ENCODE measurements at regions not wholly inside any gene's neighbourhood (a gene's known extent, or its start where the extent isn't known, plus 50 kb on each side); places are given as distances from the start of the nearest gene placed in this dataset.

DNA sequence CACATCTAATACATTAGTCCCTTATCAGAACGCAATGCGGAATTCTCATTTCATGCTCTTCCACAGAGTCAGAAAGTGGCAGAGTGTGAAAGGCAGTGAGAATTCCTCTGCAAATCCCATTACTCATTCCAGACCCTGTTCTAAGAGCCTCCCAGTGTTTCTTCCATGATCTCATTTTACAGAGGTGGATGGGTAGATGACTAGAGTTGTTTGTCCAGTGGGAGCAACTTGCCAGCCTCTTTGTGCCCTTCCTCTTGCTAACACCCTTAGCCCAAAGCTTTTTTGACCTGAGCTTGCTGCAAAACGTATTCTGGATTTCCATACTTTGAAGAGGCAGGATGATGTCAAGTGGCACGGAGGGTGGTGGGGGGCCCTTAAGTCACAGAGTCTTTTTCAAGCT is 467.7 kb upstream of the RGPD4 start:
- Histone ChIP-seq H3K9me3 (no peaks in the 10 kb centered on the region), H3K27me3 (no peaks in the 10 kb centered on the region), H3K4me1 (no peaks in the 10 kb centered on the region), H3K27ac (no peak overlapping the region), H3K36me3 (no peaks in the 10 kb centered on the region), H3K4me3 (no peak overlapping the region)
- intact Hi-C loops (cut with DNase I): no loop called here
- WGBS, 2 donors: 82 to 88% methylated on average over 4 of the region's 4 CpGs
- TF ChIP-seq POLR2A (IDR thresholded peaks at IDR 0.05): no peak
- TF ChIP-seq, protein P1, sequence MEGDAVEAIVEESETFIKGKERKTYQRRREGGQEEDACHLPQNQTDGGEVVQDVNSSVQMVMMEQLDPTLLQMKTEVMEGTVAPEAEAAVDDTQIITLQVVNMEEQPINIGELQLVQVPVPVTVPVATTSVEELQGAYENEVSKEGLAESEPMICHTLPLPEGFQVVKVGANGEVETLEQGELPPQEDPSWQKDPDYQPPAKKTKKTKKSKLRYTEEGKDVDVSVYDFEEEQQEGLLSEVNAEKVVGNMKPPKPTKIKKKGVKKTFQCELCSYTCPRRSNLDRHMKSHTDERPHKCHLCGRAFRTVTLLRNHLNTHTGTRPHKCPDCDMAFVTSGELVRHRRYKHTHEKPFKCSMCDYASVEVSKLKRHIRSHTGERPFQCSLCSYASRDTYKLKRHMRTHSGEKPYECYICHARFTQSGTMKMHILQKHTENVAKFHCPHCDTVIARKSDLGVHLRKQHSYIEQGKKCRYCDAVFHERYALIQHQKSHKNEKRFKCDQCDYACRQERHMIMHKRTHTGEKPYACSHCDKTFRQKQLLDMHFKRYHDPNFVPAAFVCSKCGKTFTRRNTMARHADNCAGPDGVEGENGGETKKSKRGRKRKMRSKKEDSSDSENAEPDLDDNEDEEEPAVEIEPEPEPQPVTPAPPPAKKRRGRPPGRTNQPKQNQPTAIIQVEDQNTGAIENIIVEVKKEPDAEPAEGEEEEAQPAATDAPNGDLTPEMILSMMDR (IDR thresholded peaks at IDR 0.05): no peak
- DNase-seq: no peak

DNA sequence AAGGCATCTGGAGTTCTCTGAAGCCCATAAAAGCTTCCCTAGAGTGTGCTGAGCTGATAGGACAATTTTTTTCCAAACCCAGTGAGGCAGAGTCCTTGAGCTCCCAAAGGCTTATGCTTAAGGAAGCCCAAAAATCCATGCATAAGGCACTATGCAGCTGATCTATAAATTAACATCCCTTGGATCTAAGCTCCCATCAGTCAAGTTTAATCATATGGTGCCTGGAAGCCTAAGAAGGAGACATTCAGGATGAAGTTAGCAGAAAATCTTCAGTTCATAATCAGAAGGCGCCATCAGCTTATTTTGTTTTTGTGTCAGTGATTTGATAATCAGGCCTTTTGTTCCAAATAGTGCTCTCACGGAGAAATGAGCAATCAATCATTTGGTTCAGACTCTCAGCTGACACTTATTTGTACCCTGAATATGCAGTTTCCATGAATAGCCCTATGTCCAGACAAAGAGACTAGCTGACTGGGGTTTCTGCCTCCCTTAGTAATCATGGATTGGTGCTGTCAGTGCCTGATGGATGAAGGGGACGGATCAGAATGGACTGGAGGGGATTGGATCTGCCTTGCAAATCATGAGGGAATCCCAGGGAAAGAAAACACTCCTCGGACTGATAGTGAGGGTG is 464.8 kb upstream of the RGPD4 start:
- no peak overlapping the region for H3K27ac ChIP-seq
- intact Hi-C loops (cut with DNase I): no loop called here
- H3K27me3 ChIP-seq: no peaks in the 10 kb centered on the region
- H3K36me3 ChIP-seq: no peaks in the 10 kb centered on the region
- no peaks in the 10 kb centered on the region for H3K4me1 ChIP-seq
- H3K9me3 ChIP-seq: no peaks in the 10 kb centered on the region
- WGBS, 2 donors: 48 to 53% methylated on average over 4 of the region's 4 CpGs
- DNase-seq: no peak
- no peak overlapping the region for H3K4me3 ChIP-seq
- TF ChIP-seq, protein P1 (IDR thresholded peaks at IDR 0.05): no peak
- TF ChIP-seq POLR2A (IDR thresholded peaks at IDR 0.05): no peak

DNA sequence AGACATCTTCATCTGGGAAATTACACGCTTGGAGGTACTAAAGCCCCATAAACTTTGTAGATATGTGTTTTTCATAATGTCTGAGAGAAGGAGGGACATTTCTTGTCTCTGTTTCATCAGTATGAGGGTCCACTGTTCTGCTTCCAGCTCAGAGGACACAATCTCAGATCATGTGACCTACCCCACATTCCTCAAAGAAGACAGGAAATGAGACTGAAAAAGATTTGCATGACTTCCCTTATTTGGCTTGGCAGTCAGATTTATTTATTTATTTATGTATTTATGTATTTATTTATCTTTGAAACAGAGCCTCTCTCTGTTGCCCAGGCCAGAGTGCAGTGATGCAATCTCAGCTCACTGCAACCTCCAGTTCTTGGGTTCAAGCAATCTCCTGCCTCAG is 463.7 kb upstream of the RGPD4 start:
- no peaks in the 10 kb centered on the region for H3K4me1 ChIP-seq
- 94 to 100% methylated on average over 1 of the region's 1 CpG for WGBS, 2 donors
- intact Hi-C loops (cut with DNase I): no loop called here
- H3K36me3 ChIP-seq: no peaks in the 10 kb centered on the region
- H3K27ac ChIP-seq: no peak overlapping the region
- no peaks in the 10 kb centered on the region for H3K27me3 ChIP-seq
- no peak for DNase-seq
- no peak overlapping the region for H3K4me3 ChIP-seq
- no peaks in the 10 kb centered on the region for H3K9me3 ChIP-seq
- TF ChIP-seq, protein P1 (IDR thresholded peaks at IDR 0.05): no peak
- TF ChIP-seq POLR2A (IDR thresholded peaks at IDR 0.05): no peak

DNA sequence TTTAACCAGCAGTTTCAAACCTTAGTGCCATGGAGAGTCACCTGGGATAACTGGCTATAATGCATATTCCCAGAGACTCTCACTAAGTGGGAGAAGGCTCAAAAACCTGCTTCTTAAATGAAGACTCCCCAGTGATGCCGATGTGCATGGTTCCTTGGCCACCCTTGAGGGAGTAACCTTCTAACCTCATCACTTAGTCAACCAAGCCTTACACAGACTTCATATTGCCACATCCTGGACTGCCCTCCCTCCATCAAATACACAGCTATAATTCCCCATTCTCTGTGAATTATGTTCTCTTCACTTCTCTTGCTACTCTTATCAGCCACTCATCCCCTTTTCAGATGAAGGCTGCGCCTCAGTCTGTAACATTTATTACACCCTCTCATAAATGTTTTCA is 462.9 kb upstream of the RGPD4 start:
- intact Hi-C loops (cut with DNase I): no loop called here
- no peak for DNase-seq

DNA sequence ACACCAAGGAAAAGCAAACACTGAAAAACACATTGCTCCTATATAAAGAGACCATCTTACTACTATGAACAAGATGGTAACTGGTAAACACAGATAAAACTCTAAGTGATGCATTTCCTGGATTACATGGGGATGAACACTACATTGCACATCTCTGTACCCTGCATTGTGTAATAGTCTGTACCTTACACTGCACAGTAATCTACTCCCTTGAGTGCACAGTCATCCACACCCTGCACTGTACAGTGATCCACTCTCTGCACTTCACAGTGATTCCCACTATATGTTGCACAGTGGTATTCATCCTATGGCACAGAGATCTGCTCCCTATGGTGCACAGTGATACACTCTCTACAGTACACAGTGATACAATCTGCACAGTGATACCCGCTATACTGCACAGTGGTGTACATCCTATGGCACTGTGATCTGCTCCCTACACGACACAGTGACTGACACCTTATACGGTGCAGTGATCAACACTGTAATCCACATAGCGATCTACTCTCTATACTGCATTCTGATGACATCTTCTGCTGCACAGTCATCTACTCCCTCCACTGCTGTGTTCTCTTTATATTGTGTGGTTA is 462.2 kb upstream of the RGPD4 start:
- H3K4me1 ChIP-seq: no peaks in the 10 kb centered on the region
- no peaks in the 10 kb centered on the region for H3K27me3 ChIP-seq
- DNase-seq: no peak
- intact Hi-C loops (cut with DNase I): no loop called here
- 84 to 95% methylated on average over 4 of the region's 4 CpGs for WGBS, 2 donors
- H3K36me3 ChIP-seq: no peaks in the 10 kb centered on the region
- no peak overlapping the region for H3K4me3 ChIP-seq
- no peaks in the 10 kb centered on the region for H3K9me3 ChIP-seq
- H3K27ac ChIP-seq: no peak overlapping the region
- TF ChIP-seq POLR2A (IDR thresholded peaks at IDR 0.05): no peak
- TF ChIP-seq, protein P1 (IDR thresholded peaks at IDR 0.05): no peak

More for the DNA sequence above, 462.9 kb upstream of the RGPD4 start:
- H3K27ac ChIP-seq: no peak overlapping the region
- no peaks in the 10 kb centered on the region for H3K9me3 ChIP-seq
- H3K27me3 ChIP-seq: no peaks in the 10 kb centered on the region
- no peaks in the 10 kb centered on the region for H3K36me3 ChIP-seq
- H3K4me1 ChIP-seq: no peaks in the 10 kb centered on the region
- H3K4me3 ChIP-seq: no peak overlapping the region
- TF ChIP-seq, protein P1 (IDR thresholded peaks at IDR 0.05): no peak
- no peak for TF ChIP-seq POLR2A (IDR thresholded peaks at IDR 0.05)
- WGBS, 2 donors: 93 to 100% methylated on average over 2 of the region's 2 CpGs

Data from esophagus squamous epithelium (tissue), 5 donors.